ENCODE measurements at regions not wholly inside any gene's neighbourhood (a gene's known extent, or its start where the extent isn't known, plus 50 kb on each side); places are given as distances from the start of the nearest gene placed in this dataset.

GRCh38 chr21:31397515-31397926 is 53.5 kb upstream of the TIAM1 start (continued):
- TF ChIP-seq EGR1 (IDR thresholded peaks at IDR 0.05; ENCODE audit: borderline replicate concordance in 1 of 2, low read depth in 2 of 2, low read length in 2 of 2) (no peak), SMC3 (IDR thresholded peaks at IDR 0.05; ENCODE audit: borderline replicate concordance, low read length) (no peak), IRF4 (IDR thresholded peaks at IDR 0.05; ENCODE audit: low read depth, low read length) (no peak)

GRCh38 chr21:31397030-31397429 is 53.0 kb upstream of the TIAM1 start:
- SMC1A ChIA-PET (ENCODE audit: uncharacterized antibody, unreplicated experiment): interaction anchor here (0.8 to 1.3 kb wide), 3 partner anchors 14 to 175 kb away, joined by 3 to 5 read pairs (median 3); no protein-coding TSS in a partner anchor

More at GRCh38 chr21:31397030-31397429, 53.0 kb upstream of the TIAM1 start:
- ChIA-PET CTCF (no interaction called here), RAD21 (ENCODE audit: unreplicated experiment) (interaction anchor here (1.4 kb wide), 1 partner anchor 184 kb away, joined by 3 read pairs; no protein-coding TSS in a partner anchor), POLR2A (no interaction called here)
- no peaks in the 10 kb centered on the region for H4K20me1 ChIP-seq (ENCODE audit: control insufficient read depth, insufficient read depth)
- no peak for TF ChIP-seq ATF7 (IDR thresholded peaks at IDR 0.05; ENCODE audit: low read depth)
- TF ChIP-seq PBX3 (IDR thresholded peaks at IDR 0.05; ENCODE audit: insufficient replicate concordance, low read depth, low read length): no peak
- TF ChIP-seq CBFB (IDR thresholded peaks at IDR 0.05; ENCODE audit: low read depth): no peak
- no peak for TF ChIP-seq NR2C2 (IDR thresholded peaks at IDR 0.05; ENCODE audit: borderline replicate concordance, control insufficient read depth, insufficient read length, low read depth)
- TF ChIP-seq LARP7 (IDR thresholded peaks at IDR 0.05): no peak
- no peak for TF ChIP-seq MLLT1 (IDR thresholded peaks at IDR 0.05)
- TF ChIP-seq BCL11A (IDR thresholded peaks at IDR 0.05; ENCODE audit: low read depth, low read length): no peak
- TF ChIP-seq PAX5 (IDR thresholded peaks at IDR 0.05; ENCODE audit: borderline replicate concordance, low read depth, low read length): no peak
- TF ChIP-seq JUND (IDR thresholded peaks at IDR 0.05; ENCODE audit: low read depth, low read length): no peak
- no peak for TF ChIP-seq SIX5 (IDR thresholded peaks at IDR 0.05; ENCODE audit: low read depth, low read length, severe bottlenecking)
- TF ChIP-seq CBX3 (IDR thresholded peaks at IDR 0.05; ENCODE audit: borderline replicate concordance, low read depth): no peak
- TF ChIP-seq IRF3 (IDR thresholded peaks at IDR 0.05): no peak
- no peak for TF ChIP-seq HDAC2 (IDR thresholded peaks at IDR 0.05)
- no peak for TF ChIP-seq ASH2L (IDR thresholded peaks at IDR 0.05; ENCODE audit: borderline replicate concordance, low read depth)
- no peak for TF ChIP-seq BCLAF1 (IDR thresholded peaks at IDR 0.05)
- no peak for TF ChIP-seq STAT1 (conservative IDR thresholded peaks at IDR 0.05)
- no peaks in the 10 kb centered on the region for H3K27me3 ChIP-seq (replicated peaks in 1 of 2; ENCODE audit: control insufficient read depth in 2 of 2, insufficient read depth in 2 of 2, low read length in 1 of 2)
- no peak overlapping the region for H3K4me2 ChIP-seq (ENCODE audit: control insufficient read depth, insufficient read depth)
- ATAC-seq (no peak), DNase-seq (ENCODE audit: low read depth, low spot score) (no peak), FAIRE-seq (no peak)
- WGBS (ENCODE audit: insufficient coverage, insufficient replicate concordance, low lambda C conversion rate, missing lambda C conversion rate): 47% methylated on average over 5 of the region's 5 CpGs
- H3K27ac ChIP-seq (ENCODE audit: control insufficient read depth, insufficient read depth): no peak overlapping the region
- H3K9me3 ChIP-seq (replicated peaks; ENCODE audit: control insufficient read depth, insufficient read depth, low read length): no peaks in the 10 kb centered on the region
- intact Hi-C loops (cut with micrococcal nuclease; ENCODE audit: unreplicated experiment) (no loop called here), in situ Hi-C loops (cut with MboI) (no loop called here)
- no peak overlapping the region for H3K9ac ChIP-seq (ENCODE audit: control insufficient read depth, insufficient read depth, low read length)
- no peak overlapping the region for H3K4me3 ChIP-seq
- H3K36me3 ChIP-seq (ENCODE audit: control insufficient read depth in 2 of 2, insufficient read depth in 2 of 2, low read length in 1 of 2): no peaks in the 10 kb centered on the region
- BruUV-seq (replicated peaks): no TSS peak
- no peaks in the 10 kb centered on the region for H3K79me2 ChIP-seq (ENCODE audit: control insufficient read depth, insufficient read depth, low read length)
- H3K4me1 ChIP-seq (ENCODE audit: control insufficient read depth, insufficient read depth, low read length): no peaks in the 10 kb centered on the region
- no peak overlapping the region for H2AFZ ChIP-seq (ENCODE audit: control insufficient read depth, low read depth, low read length)
